K562 (cell line): ENCODE measurements at regions not wholly inside any gene's neighbourhood (a gene's known extent, or its start where the extent isn't known, plus 50 kb on each side); places are given as distances from the start of the nearest gene placed in this dataset.

Experiments used
- CTBP1 ChIP-seq: fragments of 450-650 bp; IDR thresholded peaks from 2 replicates; pipeline ENCODE4 v1.6.1; 2016; ENCODE audit warnings: borderline replicate concordance
- ZNF121 ChIP-seq: sonication (generic); formaldehyde crosslinking; conservative IDR thresholded peaks from 2 replicates; pipeline ENCODE4 v1.8.0; 2022; ENCODE audit warnings: missing genetic modification reagents
- TF ChIP-seq, protein P1 (sequence below): fragments of 450-650 bp; IDR thresholded peaks from 2 replicates; pipeline ENCODE4 v1.6.1; 2016
- TF ChIP-seq, protein P2 (sequence below): fragments of 250-450 bp; sonication (Bioruptor Pico); IDR thresholded peaks from 2 replicates; pipeline ENCODE4 v1.9.0; 2021; ENCODE audit warnings: mild to moderate bottlenecking, inconsistent platforms

DNA sequence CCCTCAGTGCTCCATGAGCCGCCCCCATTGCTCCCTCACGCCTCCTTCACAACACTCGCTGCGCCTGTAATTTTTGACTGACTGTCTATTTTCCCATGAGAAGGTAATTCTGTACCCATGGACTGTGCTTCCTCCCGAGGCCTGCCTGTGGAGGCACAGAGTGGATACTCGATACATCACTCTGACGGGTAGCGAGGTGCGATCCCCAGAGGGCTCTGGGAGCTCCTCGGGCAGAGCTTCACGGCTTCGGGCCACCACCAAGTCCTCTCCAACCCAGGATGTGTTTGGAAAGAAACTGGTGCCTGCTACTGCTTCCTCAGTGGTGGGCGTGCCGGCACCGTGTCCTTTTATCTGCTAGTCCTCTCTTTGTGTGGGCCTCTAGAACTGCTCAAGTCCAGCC is 108.6 kb upstream of the DLG1 start:
- TF ChIP-seq, protein P1, sequence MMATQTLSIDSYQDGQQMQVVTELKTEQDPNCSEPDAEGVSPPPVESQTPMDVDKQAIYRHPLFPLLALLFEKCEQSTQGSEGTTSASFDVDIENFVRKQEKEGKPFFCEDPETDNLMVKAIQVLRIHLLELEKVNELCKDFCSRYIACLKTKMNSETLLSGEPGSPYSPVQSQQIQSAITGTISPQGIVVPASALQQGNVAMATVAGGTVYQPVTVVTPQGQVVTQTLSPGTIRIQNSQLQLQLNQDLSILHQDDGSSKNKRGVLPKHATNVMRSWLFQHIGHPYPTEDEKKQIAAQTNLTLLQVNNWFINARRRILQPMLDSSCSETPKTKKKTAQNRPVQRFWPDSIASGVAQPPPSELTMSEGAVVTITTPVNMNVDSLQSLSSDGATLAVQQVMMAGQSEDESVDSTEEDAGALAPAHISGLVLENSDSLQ = no peak
- TF ChIP-seq CTBP1 = no peak
- TF ChIP-seq, protein P2, sequence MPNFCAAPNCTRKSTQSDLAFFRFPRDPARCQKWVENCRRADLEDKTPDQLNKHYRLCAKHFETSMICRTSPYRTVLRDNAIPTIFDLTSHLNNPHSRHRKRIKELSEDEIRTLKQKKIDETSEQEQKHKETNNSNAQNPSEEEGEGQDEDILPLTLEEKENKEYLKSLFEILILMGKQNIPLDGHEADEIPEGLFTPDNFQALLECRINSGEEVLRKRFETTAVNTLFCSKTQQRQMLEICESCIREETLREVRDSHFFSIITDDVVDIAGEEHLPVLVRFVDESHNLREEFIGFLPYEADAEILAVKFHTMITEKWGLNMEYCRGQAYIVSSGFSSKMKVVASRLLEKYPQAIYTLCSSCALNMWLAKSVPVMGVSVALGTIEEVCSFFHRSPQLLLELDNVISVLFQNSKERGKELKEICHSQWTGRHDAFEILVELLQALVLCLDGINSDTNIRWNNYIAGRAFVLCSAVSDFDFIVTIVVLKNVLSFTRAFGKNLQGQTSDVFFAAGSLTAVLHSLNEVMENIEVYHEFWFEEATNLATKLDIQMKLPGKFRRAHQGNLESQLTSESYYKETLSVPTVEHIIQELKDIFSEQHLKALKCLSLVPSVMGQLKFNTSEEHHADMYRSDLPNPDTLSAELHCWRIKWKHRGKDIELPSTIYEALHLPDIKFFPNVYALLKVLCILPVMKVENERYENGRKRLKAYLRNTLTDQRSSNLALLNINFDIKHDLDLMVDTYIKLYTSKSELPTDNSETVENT = no peak
- no peak for TF ChIP-seq ZNF121
